Skeletal muscle cell (primary cell): ENCODE measurements at regions not wholly inside any gene's neighbourhood (a gene's known extent, or its start where the extent isn't known, plus 50 kb on each side); places are given as distances from the start of the nearest gene placed in this dataset.
"Not testable (repeated sequence)": the region's sequence is repeated elsewhere in the genome, so short reads cannot be mapped to it uniquely, and the experiment has no call there.

Experiments
- DNase-seq: peaks from one replicate; pipeline ENCODE4 v3.0.0-alpha.2; 2010; ENCODE audit warnings: low read depth
- H3K4me3 ChIP-seq: 2 replicates; pipeline ENCODE4 v1.5.1; 2011; ENCODE audit warnings: low read depth, mild to moderate bottlenecking, control low read depth, low read length, moderate library complexity

- DNase-seq: not testable (repeated sequence)
- peak overlapping the region; percentile 47 for H3K4me3 ChIP-seq
Observed at GRCh38 chr9:39463696-39464095, 108.2 kb downstream of the SPATA31A1 start.

- peak overlapping the region; percentile 47 for H3K4me3 ChIP-seq
Observed at GRCh38 chr9:39464122-39464777, 108.8 kb downstream of the SPATA31A1 start.

GRCh38 chr9:39474499-39474898 lies 119.0 kb downstream of the SPATA31A1 start:
- not testable (repeated sequence) for H3K4me3 ChIP-seq, DNase-seq

More at GRCh38 chr9:39464122-39464777, 108.8 kb downstream of the SPATA31A1 start:
- not testable (repeated sequence) for DNase-seq

- H3K4me3 ChIP-seq, DNase-seq: not testable (repeated sequence)
Observed at GRCh38 chr9:39483073-39483472, 127.6 kb downstream of the SPATA31A1 start.

GRCh38 chr9:39483880-39484279 lies 128.4 kb downstream of the SPATA31A1 start:
- H3K4me3 ChIP-seq, DNase-seq: not testable (repeated sequence)

- DNase-seq, H3K4me3 ChIP-seq: not testable (repeated sequence)
Observed at GRCh38 chr9:39484292-39484691, 128.8 kb downstream of the SPATA31A1 start.

GRCh38 chr9:39487477-39487876 lies 132.0 kb downstream of the SPATA31A1 start:
- DNase-seq, H3K4me3 ChIP-seq: not testable (repeated sequence)

- not testable (repeated sequence) for DNase-seq, H3K4me3 ChIP-seq
Observed at GRCh38 chr9:39496248-39496647, 140.8 kb downstream of the SPATA31A1 start.

- DNase-seq, H3K4me3 ChIP-seq: not testable (repeated sequence)
Observed at GRCh38 chr9:39503178-39503577, 147.7 kb downstream of the SPATA31A1 start.

GRCh38 chr9:39527387-39528029 lies 172.0 kb downstream of the SPATA31A1 start:
- DNase-seq, H3K4me3 ChIP-seq: not testable (repeated sequence)

- DNase-seq, H3K4me3 ChIP-seq: not testable (repeated sequence)
Observed at GRCh38 chr9:39532597-39532996, 177.1 kb downstream of the SPATA31A1 start.

- not testable (repeated sequence) for DNase-seq, H3K4me3 ChIP-seq
Observed at GRCh38 chr9:39533001-39533762, 177.7 kb downstream of the SPATA31A1 start.

GRCh38 chr9:39533763-39534548 lies 178.5 kb downstream of the SPATA31A1 start:
- DNase-seq, H3K4me3 ChIP-seq: not testable (repeated sequence)

GRCh38 chr9:39534897-39535296 lies 179.4 kb downstream of the SPATA31A1 start:
- not testable (repeated sequence) for H3K4me3 ChIP-seq, DNase-seq

- DNase-seq, H3K4me3 ChIP-seq: not testable (repeated sequence)
Observed at GRCh38 chr9:39542157-39542556, 186.7 kb downstream of the SPATA31A1 start.

GRCh38 chr9:39545079-39545478 lies 189.6 kb downstream of the SPATA31A1 start:
- H3K4me3 ChIP-seq: not testable (repeated sequence)

GRCh38 chr9:39550573-39550972 lies 195.1 kb downstream of the SPATA31A1 start:
- not testable (repeated sequence) for H3K4me3 ChIP-seq, DNase-seq

More at GRCh38 chr9:39545079-39545478, 189.6 kb downstream of the SPATA31A1 start:
- DNase-seq: not testable (repeated sequence)

- H3K4me3 ChIP-seq, DNase-seq: not testable (repeated sequence)
Observed at GRCh38 chr9:39551544-39551943, 196.1 kb downstream of the SPATA31A1 start.

- not testable (repeated sequence) for DNase-seq, H3K4me3 ChIP-seq
Observed at GRCh38 chr9:39552242-39552881, 196.9 kb downstream of the SPATA31A1 start.
